SU-DHL-6 (cell line): ENCODE measurements at regions not wholly inside any gene's neighbourhood (a gene's known extent, or its start where the extent isn't known, plus 50 kb on each side); places are given as distances from the start of the nearest gene placed in this dataset.

ENCODE experiments used
- CTCF ChIP-seq: fragments of 200-600 bp; sonication (generic); IDR thresholded peaks from one replicate; pipeline ENCODE4 v1.5.1; 2017; ENCODE audit warnings: antibody characterized with exemption, mild to moderate bottlenecking, low read length, moderate library complexity; ENCODE audit not compliant: insufficient read depth, poor library complexity, severe bottlenecking
- EZH2phosphoT487 ChIP-seq: fragments of 200-600 bp; sonication (generic), shearing (Covaris generic); conservative IDR thresholded peaks from 2 replicates; pipeline ENCODE4 v1.6.1; 2018; ENCODE audit warnings: mild to moderate bottlenecking, antibody characterized with exemption, low read length, moderate library complexity, mixed read lengths

- no peak for TF ChIP-seq CTCF
- no peak for TF ChIP-seq EZH2phosphoT487
These were observed 245.0 kb upstream of the NT5C1B start for GRCh38 chr2:18834341-18834740.
